HepG2 (cell line): ENCODE measurements at regions not wholly inside any gene's neighbourhood (a gene's known extent, or its start where the extent isn't known, plus 50 kb on each side); places are given as distances from the start of the nearest gene placed in this dataset.

Experiments used
- ATAC-seq: fragments of 200-7000 bp; cut with Tn5 transposase; 3 replicates; pipeline ENCODE4 v1.9.1; 2020; ENCODE audit warnings: mild to moderate bottlenecking, moderate library complexity
- BruUV-seq: library from RNA; stranded (reverse); fragments of 400-500 nt; replicated peaks from 2 replicates; lab custom pipeline; 2021; lab: Mats Ljungman, UMichigan
- CTCF ChIA-PET: fragments of 300-600 bp; formaldehyde crosslinking; extraction: SDS; loops from one replicate; lab custom pipeline; 2021; ENCODE audit warnings: low total read pairs, inconsistent platforms, low intra/inter-chr PET ratio; lab: Yijun Ruan, JAX
- POLR2A ChIA-PET: fragments of 350-600 bp; sonication (Branson Sonifier 250); formaldehyde crosslinking; loops from one replicate; lab custom pipeline; 2020; ENCODE audit warnings: antibody characterized with exemption, inconsistent platforms; lab: Yijun Ruan, JAX
- DNase-seq: peaks from one replicate; pipeline ENCODE4 v3.0.0-alpha.2; 2015; ENCODE audit warnings: low spot score
- FAIRE-seq: peaks from 3 replicates; lab custom pipeline; 2011; peaks lifted over from hg19 to GRCh38; lab: Jason Lieb, UNC
- H2AFZ ChIP-seq: one replicate; pipeline ENCODE4 v1.6.1; 2011; ENCODE audit warnings: low read length, inconsistent platforms
- H3K27ac ChIP-seq: fragments of 300-600 bp; 3 replicates; pipeline ENCODE4 v1.8.0; 2011; ENCODE audit warnings: mixed run types, mild to moderate bottlenecking, mixed read lengths, low read length, inconsistent platforms; ENCODE audit not compliant: insufficient read depth; ENCODE audit errors: extremely low read length
- H3K27me3 ChIP-seq, 2 experiments: fragments of 200-600 bp in 1 of 2; 2 replicates in 1 of 2; 3 replicates in 1 of 2; pipeline versions ENCODE4 v1.6.0 to v1.8.0; 2011; ENCODE audit warnings: low read length in 2 of 2, mild to moderate bottlenecking in 2 of 2, moderate library complexity in 2 of 2, inconsistent platforms in 1 of 2; ENCODE audit not compliant: insufficient read depth in 2 of 2, control insufficient read depth in 1 of 2
- H3K36me3 ChIP-seq, 2 experiments: fragments of 200-600 bp in 1 of 2; replicated peaks in 1 of 2; 2 replicates in 1 of 2; 3 replicates in 1 of 2; pipeline versions ENCODE4 v1.5.1 to v1.8.0; 2011; ENCODE audit warnings: low read length in 2 of 2, inconsistent platforms in 1 of 2; ENCODE audit not compliant: insufficient read depth in 2 of 2, control insufficient read depth in 1 of 2
- H3K4me1 ChIP-seq: 2 replicates; pipeline ENCODE4 v1.5.1; 2012; ENCODE audit warnings: low read length, inconsistent platforms; ENCODE audit not compliant: insufficient read depth
- H3K4me2 ChIP-seq: 2 replicates; pipeline ENCODE4 v1.6.0; 2011; ENCODE audit warnings: low read depth, low read length, inconsistent platforms
- H3K4me3 ChIP-seq, 3 experiments: fragments of 200-600 bp in 1 of 3; sonication (generic), shearing (Covaris generic) in 1 of 3; replicated peaks in 1 of 3; 2 replicates each; pipeline ENCODE4 v1.5.1; 2011 to 2016; ENCODE audit warnings: low read length in 3 of 3, inconsistent platforms in 2 of 3, low read depth in 2 of 3, mild to moderate bottlenecking in 2 of 3, control low read depth in 1 of 3, mixed read lengths in 1 of 3; ENCODE audit not compliant: insufficient read depth in 1 of 3
- H3K79me2 ChIP-seq: one replicate; pipeline ENCODE4 v1.6.1; 2011; ENCODE audit warnings: low read length, inconsistent platforms; ENCODE audit not compliant: insufficient read depth
- H3K9ac ChIP-seq: 2 replicates; pipeline ENCODE4 v1.6.0; 2011; ENCODE audit warnings: mild to moderate bottlenecking, low read depth, low read length, inconsistent platforms; ENCODE audit not compliant: insufficient read depth
- H3K9me3 ChIP-seq: 2 replicates; pipeline ENCODE4 v1.5.1; 2012; ENCODE audit warnings: mild to moderate bottlenecking, low read length
- H4K20me1 ChIP-seq: 2 replicates; pipeline ENCODE4 v1.6.0; 2011; ENCODE audit warnings: inconsistent platforms, mild to moderate bottlenecking, low read length, moderate library complexity; ENCODE audit not compliant: insufficient read depth
- ATF7 ChIP-seq, 2 experiments: fragments of 450-650 bp in 1 of 2; sonication (generic) in 1 of 2; formaldehyde crosslinking in 1 of 2; IDR thresholded peaks; 2 replicates each; pipeline versions ENCODE4 v1.4.0 to v1.6.1; 2016 to 2020; ENCODE audit warnings: antibody characterized with exemption in 1 of 2, mild to moderate bottlenecking in 1 of 2, missing genetic modification reagents in 1 of 2
- ATM ChIP-seq: fragments of 450-650 bp; IDR thresholded peaks from 2 replicates; pipeline ENCODE4 v1.7.1; 2017; ENCODE audit warnings: mild to moderate bottlenecking, borderline replicate concordance
- CCAR2 ChIP-seq: fragments of 200-400 bp; formaldehyde crosslinking; optimal IDR thresholded peaks from 2 replicates; pipeline ENCODE3; 2018; ENCODE audit warnings: low read depth, mild to moderate bottlenecking, low read length, moderate library complexity
- MATR3 ChIP-seq: sonication (generic); formaldehyde crosslinking; IDR thresholded peaks from 2 replicates; pipeline ENCODE4 v1.4.0; 2020; ENCODE audit warnings: missing genetic modification reagents
- PAWR ChIP-seq: sonication (generic); formaldehyde crosslinking; IDR thresholded peaks from 2 replicates; pipeline ENCODE4 v1.4.0; 2020; ENCODE audit warnings: missing genetic modification reagents, mild to moderate bottlenecking, borderline replicate concordance
- PBX2 ChIP-seq: IDR thresholded peaks from 2 replicates; pipeline ENCODE4 v1.6.1; 2016; ENCODE audit warnings: control low read depth
- ZNF24 ChIP-seq: fragments of 450-650 bp; IDR thresholded peaks from 2 replicates; pipeline ENCODE4 v1.6.1; 2017; ENCODE audit warnings: antibody characterized with exemption, mild to moderate bottlenecking
- ZNF614 ChIP-seq: IDR thresholded peaks from 2 replicates; pipeline ENCODE4 v1.6.1; 2018; ENCODE audit warnings: missing biosample characterization, missing genetic modification reagents, inconsistent platforms, borderline replicate concordance
- ZNF670 ChIP-seq: sonication (generic); formaldehyde crosslinking; IDR thresholded peaks from 2 replicates; pipeline ENCODE4 v1.8.0; 2022; ENCODE audit warnings: mild to moderate bottlenecking, missing genetic modification reagents, borderline replicate concordance
- ZNF790 ChIP-seq: sonication (generic); formaldehyde crosslinking; IDR thresholded peaks from 2 replicates; pipeline ENCODE4 v1.8.0; 2022; ENCODE audit warnings: missing genetic modification reagents, mild to moderate bottlenecking, borderline replicate concordance
- WGBS: methylation state at CpG from one replicate; pipeline ENCODE4 v1.1.6; 2017; ENCODE audit warnings: low lambda C conversion rate; 5-methylcytosine and 5-hydroxymethylcytosine counted together
- in situ Hi-C: cut with HindIII; loops from 2 replicates; pipeline ENCODE4 v1.10.0; 2017; ENCODE audit warnings: low pct_unique_long_range_greater_than_20kb; ENCODE audit not compliant: extremely low pct_ligation_motif_present
- intact Hi-C: fragments of 100-400 bp; cut with micrococcal nuclease; formaldehyde crosslinking; loops from one replicate; pipeline ENCODE4 v1.10.0; 2022; ENCODE audit not compliant: unreplicated experiment

- POLR2A ChIA-PET: no interaction called here
- in situ Hi-C loops: no loop called here
- no peak overlapping the region for H3K9ac ChIP-seq
- no peak overlapping the region for H3K4me3 ChIP-seq
- intact Hi-C loops: no loop called here
- H3K79me2 ChIP-seq: no peaks in the 10 kb centered on the region
- H2AFZ ChIP-seq: no peak overlapping the region
- no peak overlapping the region for H3K4me2 ChIP-seq
- BruUV-seq: no TSS peak
- no peak for ATAC-seq
- 41% methylated on average over 5 of the region's 8 CpGs for WGBS
- no peak overlapping the region for H3K27ac ChIP-seq
- H3K9me3 ChIP-seq: no peaks in the 10 kb centered on the region
- TF ChIP-seq PAWR (CRISPR knock-in tag): no peak
- no peak for TF ChIP-seq PBX2 (CRISPR knock-in tag)
- no peak for TF ChIP-seq ATM
- TF ChIP-seq ZNF670 (CRISPR knock-in tag): no peak
- TF ChIP-seq ZNF614 (CRISPR knock-in tag): no peak
- no peak for TF ChIP-seq ZNF24
- TF ChIP-seq CCAR2: no peak
- no peak for TF ChIP-seq ZNF790 (CRISPR knock-in tag)
- no peak for TF ChIP-seq ATF7 (IDR thresholded peaks at IDR 0.05)
- TF ChIP-seq ATF7 (CRISPR knock-in tag; IDR thresholded peaks at IDR 0.05): no peak
- TF ChIP-seq MATR3 (CRISPR knock-in tag): no peak
- H3K36me3 ChIP-seq: no peaks in the 10 kb centered on the region
- H3K4me1 ChIP-seq: no peaks in the 10 kb centered on the region
- no peak for FAIRE-seq
- CTCF ChIA-PET: no interaction called here
- DNase-seq: no peak
- no peaks in the 10 kb centered on the region for H4K20me1 ChIP-seq
- no peaks in the 10 kb centered on the region; a peak in 1 of 5 replicates for H3K27me3 ChIP-seq
These were observed 114.4 kb upstream of the IRS2 start for GRCh38 chr13:109900741-109901140.
